ENCODE measurements at regions not wholly inside any gene's neighbourhood (a gene's known extent, or its start where the extent isn't known, plus 50 kb on each side); places are given as distances from the start of the nearest gene placed in this dataset.

- H3K4me1 ChIP-seq (ENCODE audit: control insufficient read depth in 1 of 2, insufficient read depth in 2 of 2, low read length in 2 of 2): no peaks in the 10 kb centered on the region
- 77 to 79% methylated on average over 15 of the region's 15 CpGs for WGBS, 2 donors
- no peaks in the 10 kb centered on the region for H3K27me3 ChIP-seq (ENCODE audit: control insufficient read depth in 1 of 2, insufficient read depth in 2 of 2, low read length in 1 of 2)
- ATAC-seq (ENCODE audit: low FRiP score) (no peak), DNase-seq (no peak)
- H3K36me3 ChIP-seq (ENCODE audit: control insufficient read depth in 1 of 2, insufficient read depth in 2 of 2, low read length in 1 of 2): no peaks in the 10 kb centered on the region
- no peak overlapping the region for H3K4me3 ChIP-seq (ENCODE audit: low read length in 2 of 2)
- H3K27ac ChIP-seq (ENCODE audit: low read depth in 1 of 2, low read length in 2 of 2): no peak overlapping the region
- intact Hi-C loops (cut with DNase I): no loop called here
- no peaks in the 10 kb centered on the region for H3K9me3 ChIP-seq (ENCODE audit: control insufficient read depth, low read length)
Measured at GRCh38 chr1:213728593-213729536, 258.9 kb upstream of the PROX1 start.

DNA sequence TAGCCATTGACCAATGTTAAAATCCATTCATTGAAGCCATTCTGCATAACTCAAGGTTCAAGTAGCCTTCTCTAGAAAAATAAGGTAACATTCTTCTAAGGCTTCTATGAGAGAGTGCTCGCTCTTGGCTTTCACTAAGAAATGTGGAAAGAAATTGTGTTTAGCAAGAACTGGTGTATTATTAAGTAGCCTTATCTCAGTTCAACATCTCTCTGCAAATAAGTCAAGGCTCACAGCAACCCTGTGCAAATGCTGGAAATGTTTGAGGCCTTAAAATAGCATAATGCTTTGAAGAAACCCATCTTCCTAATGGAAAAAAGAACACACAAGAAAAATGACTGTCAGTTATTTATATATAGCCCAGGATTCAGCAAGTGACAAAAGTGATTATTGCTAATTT lies 254.1 kb upstream of the PROX1 start:
- Histone ChIP-seq H3K9me3 (ENCODE audit: control insufficient read depth, low read length) (no peaks in the 10 kb centered on the region), H3K4me1 (ENCODE audit: control insufficient read depth in 1 of 2, insufficient read depth in 2 of 2, low read length in 2 of 2) (no peaks in the 10 kb centered on the region), H3K4me3 (ENCODE audit: low read length in 2 of 2) (no peak overlapping the region), H3K27ac (ENCODE audit: low read depth in 1 of 2, low read length in 2 of 2) (no peak overlapping the region), H3K36me3 (ENCODE audit: control insufficient read depth in 1 of 2, insufficient read depth in 2 of 2, low read length in 1 of 2) (no peaks in the 10 kb centered on the region), H3K27me3 (ENCODE audit: control insufficient read depth in 1 of 2, insufficient read depth in 2 of 2, low read length in 1 of 2) (no peaks in the 10 kb centered on the region)
- DNase-seq (no peak), ATAC-seq (ENCODE audit: low FRiP score) (no peak)
- 31 to 64% methylated on average over 1 of the region's 1 CpG for WGBS, 2 donors
- intact Hi-C loops (cut with DNase I): no loop called here

- intact Hi-C loops (cut with DNase I): no loop called here
- Histone ChIP-seq H3K4me3 (ENCODE audit: low read length in 2 of 2) (no peak overlapping the region), H3K27me3 (ENCODE audit: control insufficient read depth in 1 of 2, insufficient read depth in 2 of 2, low read length in 1 of 2) (no peaks in the 10 kb centered on the region), H3K4me1 (ENCODE audit: control insufficient read depth in 1 of 2, insufficient read depth in 2 of 2, low read length in 2 of 2) (no peaks in the 10 kb centered on the region), H3K36me3 (ENCODE audit: control insufficient read depth in 1 of 2, insufficient read depth in 2 of 2, low read length in 1 of 2) (no peaks in the 10 kb centered on the region), H3K27ac (ENCODE audit: low read depth in 1 of 2, low read length in 2 of 2) (no peak overlapping the region), H3K9me3 (ENCODE audit: control insufficient read depth, low read length) (no peaks in the 10 kb centered on the region)
- WGBS, 2 donors: 61 to 67% methylated on average over 2 of the region's 2 CpGs
- ATAC-seq (ENCODE audit: low FRiP score) (no peak), DNase-seq (no peak)
Measured at GRCh38 chr1:213737398-213738035, 250.3 kb upstream of the PROX1 start.

- no peak overlapping the region for H3K4me3 ChIP-seq (ENCODE audit: low read length in 2 of 2)
- no peak overlapping the region for H3K27ac ChIP-seq (ENCODE audit: low read depth in 1 of 2, low read length in 2 of 2)
- WGBS, 2 donors: 85 to 86% methylated on average over 2 of the region's 2 CpGs
- no peaks in the 10 kb centered on the region for H3K9me3 ChIP-seq (ENCODE audit: control insufficient read depth, low read length)
- no peak for ATAC-seq (ENCODE audit: low FRiP score)
- no peaks in the 10 kb centered on the region for H3K4me1 ChIP-seq (ENCODE audit: control insufficient read depth in 1 of 2, insufficient read depth in 2 of 2, low read length in 2 of 2)
- H3K27me3 ChIP-seq (ENCODE audit: control insufficient read depth in 1 of 2, insufficient read depth in 2 of 2, low read length in 1 of 2): no peaks in the 10 kb centered on the region
- H3K36me3 ChIP-seq (ENCODE audit: control insufficient read depth in 1 of 2, insufficient read depth in 2 of 2, low read length in 1 of 2): no peaks in the 10 kb centered on the region
- intact Hi-C loops (cut with DNase I): no loop called here
- DNase-seq: no peak
Measured at GRCh38 chr1:213738658-213739057, 249.1 kb upstream of the PROX1 start.

DNA sequence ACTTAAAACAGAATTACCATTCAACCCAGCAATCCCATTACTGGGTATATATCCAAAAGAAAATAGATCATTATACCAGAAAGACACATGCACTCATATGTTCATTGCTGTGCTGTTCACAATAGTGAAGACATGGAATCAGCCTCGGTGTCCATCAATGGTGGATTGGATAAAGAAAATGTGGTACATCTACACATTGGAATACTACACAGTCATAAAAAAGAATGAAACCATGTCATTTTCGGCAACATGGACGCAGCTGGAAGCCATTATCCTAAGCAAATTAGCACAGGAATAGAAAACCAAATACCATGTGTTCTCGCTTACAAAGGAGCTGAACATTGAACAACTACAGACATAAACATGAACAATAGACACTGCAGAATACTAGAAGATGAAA lies 244.8 kb upstream of the PROX1 start:
- Histone ChIP-seq H3K36me3 (ENCODE audit: control insufficient read depth in 1 of 2, insufficient read depth in 2 of 2, low read length in 1 of 2) (no peaks in the 10 kb centered on the region), H3K4me1 (ENCODE audit: control insufficient read depth in 1 of 2, insufficient read depth in 2 of 2, low read length in 2 of 2) (no peaks in the 10 kb centered on the region), H3K27me3 (ENCODE audit: control insufficient read depth in 1 of 2, insufficient read depth in 2 of 2, low read length in 1 of 2) (no peaks in the 10 kb centered on the region), H3K4me3 (ENCODE audit: low read length in 2 of 2) (no peak overlapping the region), H3K27ac (ENCODE audit: low read depth in 1 of 2, low read length in 2 of 2) (no peak overlapping the region), H3K9me3 (ENCODE audit: control insufficient read depth, low read length) (no peaks in the 10 kb centered on the region)
- DNase-seq (no peak), ATAC-seq (ENCODE audit: low FRiP score) (no peak)
- 68 to 81% methylated on average over 4 of the region's 4 CpGs for WGBS, 2 donors
- intact Hi-C loops (cut with DNase I): no loop called here

DNA sequence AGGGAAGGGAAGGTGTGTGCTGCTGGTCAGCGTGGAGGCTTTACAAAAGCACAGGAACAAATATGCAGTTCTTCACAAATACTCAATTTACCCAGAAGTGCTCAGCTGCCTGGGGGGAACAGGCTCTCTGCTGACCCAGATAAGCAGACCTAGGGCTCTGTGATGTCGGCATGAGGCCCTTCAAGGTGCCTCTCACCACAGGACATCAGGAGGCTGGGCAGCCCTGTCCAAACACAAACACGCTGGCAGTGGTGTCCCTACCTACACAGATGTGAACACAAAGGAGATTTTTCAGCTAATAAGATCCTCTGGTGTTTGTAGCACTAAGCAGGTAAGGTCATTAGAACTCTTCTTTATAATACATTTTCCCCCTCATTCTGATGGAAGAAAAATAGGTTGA lies 243.0 kb upstream of the PROX1 start:
- ATAC-seq (ENCODE audit: low FRiP score): no peak
- H3K4me3 ChIP-seq (ENCODE audit: low read length in 2 of 2): no peak overlapping the region
- H3K9me3 ChIP-seq (ENCODE audit: control insufficient read depth, low read length): no peaks in the 10 kb centered on the region
- no peak for DNase-seq
- intact Hi-C loops (cut with DNase I): no loop called here
- no peaks in the 10 kb centered on the region for H3K4me1 ChIP-seq (ENCODE audit: control insufficient read depth in 1 of 2, insufficient read depth in 2 of 2, low read length in 2 of 2)
- WGBS, 2 donors: 25 to 35% methylated on average over 3 of the region's 3 CpGs
- no peaks in the 10 kb centered on the region for H3K36me3 ChIP-seq (ENCODE audit: control insufficient read depth in 1 of 2, insufficient read depth in 2 of 2, low read length in 1 of 2)
- H3K27me3 ChIP-seq (ENCODE audit: control insufficient read depth in 1 of 2, insufficient read depth in 2 of 2, low read length in 1 of 2): no peaks in the 10 kb centered on the region
- H3K27ac ChIP-seq (ENCODE audit: low read depth in 1 of 2, low read length in 2 of 2): no peak overlapping the region

DNA sequence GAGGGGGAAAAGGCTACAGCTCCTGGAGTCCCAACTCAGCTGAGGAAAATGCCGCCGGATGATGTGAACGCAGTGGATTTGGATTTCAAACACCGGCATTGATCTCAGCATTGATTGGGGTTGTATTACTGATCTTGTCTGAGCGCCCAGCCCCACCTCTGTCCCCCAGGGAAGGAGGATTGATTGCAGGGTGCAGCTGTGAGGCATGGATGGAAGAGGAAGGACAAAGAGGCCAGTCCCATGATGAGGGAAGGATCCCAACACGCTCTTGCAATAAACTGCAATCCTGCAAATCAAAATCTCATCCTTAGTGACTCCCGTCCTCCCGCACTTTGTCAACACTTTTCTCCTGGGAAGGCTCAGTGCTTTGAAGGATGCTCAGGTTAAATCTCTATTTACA lies 242.3 kb upstream of the PROX1 start:
- H3K27me3 ChIP-seq (ENCODE audit: control insufficient read depth in 1 of 2, insufficient read depth in 2 of 2, low read length in 1 of 2): no peaks in the 10 kb centered on the region
- intact Hi-C loops (cut with DNase I): no loop called here
- 80 to 81% methylated on average over 8 of the region's 8 CpGs for WGBS, 2 donors
- ATAC-seq (ENCODE audit: low FRiP score) (no peak), DNase-seq (no peak)
- no peaks in the 10 kb centered on the region for H3K4me1 ChIP-seq (ENCODE audit: control insufficient read depth in 1 of 2, insufficient read depth in 2 of 2, low read length in 2 of 2)
- no peak overlapping the region for H3K4me3 ChIP-seq (ENCODE audit: low read length in 2 of 2)
- no peaks in the 10 kb centered on the region for H3K9me3 ChIP-seq (ENCODE audit: control insufficient read depth, low read length)
- H3K27ac ChIP-seq (ENCODE audit: low read depth in 1 of 2, low read length in 2 of 2): no peak overlapping the region
- H3K36me3 ChIP-seq (ENCODE audit: control insufficient read depth in 1 of 2, insufficient read depth in 2 of 2, low read length in 1 of 2): no peaks in the 10 kb centered on the region

DNA sequence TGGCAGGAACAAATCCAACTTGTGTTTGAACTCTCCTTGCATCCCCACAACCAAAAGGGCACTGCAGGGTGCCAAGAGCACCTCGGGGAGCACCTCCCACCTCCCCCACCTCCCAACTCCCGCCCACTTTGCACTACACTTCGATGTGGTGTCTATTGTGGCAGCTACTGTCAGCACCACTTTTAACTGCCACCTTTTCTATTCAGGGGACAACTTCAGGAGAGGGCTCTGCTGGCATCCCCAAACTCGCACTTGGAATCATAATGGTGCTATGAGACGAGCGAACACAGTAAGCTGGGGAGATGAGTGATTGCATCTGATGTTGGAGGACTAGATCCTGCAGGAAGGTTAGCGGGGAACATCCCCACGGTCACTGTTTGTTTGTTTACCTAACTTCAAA lies 238.2 kb upstream of the PROX1 start:
- H3K4me1 ChIP-seq (ENCODE audit: control insufficient read depth in 1 of 2, insufficient read depth in 2 of 2, low read length in 2 of 2): no peaks in the 10 kb centered on the region
- ATAC-seq (ENCODE audit: low FRiP score): no peak
- no peak overlapping the region for H3K27ac ChIP-seq (ENCODE audit: low read depth in 1 of 2, low read length in 2 of 2)
- intact Hi-C loops (cut with DNase I): no loop called here
- 61 to 74% methylated on average over 8 of the region's 8 CpGs for WGBS, 2 donors
- no peaks in the 10 kb centered on the region for H3K27me3 ChIP-seq (ENCODE audit: control insufficient read depth in 1 of 2, insufficient read depth in 2 of 2, low read length in 1 of 2)
- no peak overlapping the region for H3K4me3 ChIP-seq (ENCODE audit: low read length in 2 of 2)
- no peak for DNase-seq
- H3K36me3 ChIP-seq (ENCODE audit: control insufficient read depth in 1 of 2, insufficient read depth in 2 of 2, low read length in 1 of 2): no peaks in the 10 kb centered on the region
- peaks cover 3% of the 10 kb centered on the region for H3K9me3 ChIP-seq (ENCODE audit: control insufficient read depth, low read length)
